ENCODE measurements at regions not wholly inside any gene's neighbourhood (a gene's known extent, or its start where the extent isn't known, plus 50 kb on each side); places are given as distances from the start of the nearest gene placed in this dataset.

DNA sequence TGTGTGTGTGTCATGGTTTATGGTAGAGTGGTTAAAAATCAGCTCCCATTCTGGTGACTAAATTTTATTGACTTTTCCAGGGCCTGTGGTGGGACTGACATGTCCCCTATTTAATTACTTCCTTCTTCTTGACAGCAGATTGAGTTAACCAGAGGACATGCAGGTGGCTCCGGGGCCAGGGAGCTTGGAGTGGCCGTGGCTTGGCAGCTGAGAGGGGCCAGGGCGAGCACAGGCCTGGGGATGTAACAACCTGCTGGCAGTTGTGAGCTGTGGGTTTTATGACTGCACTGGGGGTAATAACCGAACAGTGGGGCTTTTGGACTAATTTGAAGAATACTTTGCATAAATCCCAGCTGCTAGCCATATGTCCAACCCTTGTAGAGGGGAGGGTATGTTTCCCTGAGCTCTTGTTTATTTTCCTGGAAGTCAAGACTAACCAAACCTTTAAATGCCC is 186.0 kb downstream of the MID1IP1 start:
- in situ Hi-C loops (cut with MboI; ENCODE audit: low sequenced_read_pairs) = no loop called here

- in situ Hi-C loops (cut with MboI; ENCODE audit: low sequenced_read_pairs) = no loop called here
These were observed 187.0 kb downstream of the MID1IP1 start for GRCh38 chrX:38988301-38988700.

DNA sequence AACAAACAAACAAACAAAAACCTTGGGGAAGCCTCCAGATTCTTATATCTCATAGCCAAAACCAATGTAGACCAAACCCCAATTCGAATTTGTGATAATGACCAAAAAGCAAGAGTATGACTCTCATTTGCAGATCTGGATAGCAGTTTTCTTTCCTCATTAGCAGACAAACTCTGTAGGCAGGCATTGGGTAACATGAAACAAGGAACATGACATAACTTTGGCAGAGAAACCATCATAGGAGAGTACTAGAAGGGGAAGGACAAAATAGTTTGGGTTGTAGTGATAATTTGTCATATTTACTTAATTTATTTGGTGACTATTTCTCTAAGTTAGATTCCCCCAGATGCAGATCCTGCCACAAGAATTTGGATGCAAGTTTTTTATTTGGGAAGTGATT is 187.8 kb downstream of the MID1IP1 start:
- in situ Hi-C loops (cut with MboI; ENCODE audit: low sequenced_read_pairs) = no loop called here

GRCh38 chrX:38991656-38992440 is 190.6 kb downstream of the MID1IP1 start:
- in situ Hi-C loops (cut with MboI; ENCODE audit: low sequenced_read_pairs) = no loop called here

DNA sequence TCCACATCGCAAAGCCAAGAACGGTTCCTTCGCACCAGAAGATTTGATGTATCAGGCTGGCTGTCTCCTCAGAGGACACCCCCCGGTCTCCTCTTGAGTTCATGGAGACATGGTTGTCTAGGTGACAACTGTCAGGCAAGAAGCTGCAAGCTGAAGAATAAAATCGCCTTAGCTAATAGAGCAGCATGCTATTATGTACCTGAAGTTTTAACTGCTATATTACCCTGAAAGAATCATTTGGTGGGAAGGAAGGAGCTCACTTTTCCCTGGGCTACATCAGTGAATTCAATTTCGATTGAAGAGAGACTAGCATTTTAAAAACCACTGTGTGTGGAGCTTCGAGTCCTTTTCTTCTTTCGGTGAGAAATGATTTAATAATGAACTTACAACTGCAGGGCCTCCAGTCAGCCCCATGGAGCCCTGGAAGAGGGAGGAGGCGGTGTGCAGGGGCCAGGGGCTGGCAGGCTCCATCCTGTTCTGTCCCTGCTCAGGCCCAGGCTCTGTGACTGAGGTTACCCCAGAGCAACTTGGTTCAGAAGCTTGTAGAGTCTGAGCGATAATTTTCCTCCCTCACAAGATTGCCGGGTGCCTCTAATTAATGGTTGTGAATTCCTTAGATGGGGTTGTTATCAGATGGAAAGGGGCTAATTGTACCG is 191.3 kb downstream of the MID1IP1 start:
- in situ Hi-C loops (cut with MboI; ENCODE audit: low sequenced_read_pairs) = no loop called here

GRCh38 chrX:38993500-38993899 is 192.2 kb downstream of the MID1IP1 start:
- in situ Hi-C loops (cut with MboI; ENCODE audit: low sequenced_read_pairs) = no loop called here

- in situ Hi-C loops (cut with MboI; ENCODE audit: low sequenced_read_pairs) = no loop called here
These were observed 197.8 kb downstream of the MID1IP1 start for GRCh38 chrX:38999099-38999498.

DNA sequence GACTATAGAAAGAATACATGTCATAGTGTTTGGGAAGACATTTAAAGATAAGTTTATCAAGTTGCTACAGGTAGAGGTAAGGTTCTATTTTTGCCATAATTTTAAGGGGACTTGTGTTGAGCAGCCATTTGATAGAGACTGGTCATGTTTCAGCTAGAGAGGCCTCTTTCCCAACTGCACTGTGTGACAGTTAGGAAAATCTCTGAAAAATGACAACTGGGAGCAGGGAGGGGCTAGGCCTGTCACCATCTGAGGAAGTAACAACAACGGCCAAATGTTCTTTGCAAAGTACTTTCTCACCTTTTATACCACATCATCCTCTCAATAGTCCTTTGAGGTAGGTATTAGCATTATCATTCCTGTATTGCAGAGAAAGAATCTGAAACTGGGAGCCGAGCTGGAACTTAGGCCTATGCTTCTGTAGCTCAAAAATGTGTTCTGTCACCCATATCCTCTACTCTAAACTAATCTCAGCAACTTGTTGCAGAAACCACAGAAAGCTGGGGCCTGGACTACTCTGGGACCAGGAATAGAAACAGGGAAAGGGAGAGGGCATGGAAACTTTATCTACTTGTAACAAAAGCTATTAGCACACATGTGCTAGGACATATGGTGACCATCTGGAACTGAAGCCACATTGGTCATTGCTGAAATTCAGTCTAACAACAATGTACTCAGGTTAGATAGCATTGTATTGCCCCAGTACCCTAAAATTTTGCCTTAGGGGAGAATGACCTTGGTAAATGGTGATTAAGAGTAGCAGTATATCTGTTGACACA is 198.9 kb downstream of the MID1IP1 start:
- in situ Hi-C loops (cut with MboI; ENCODE audit: low sequenced_read_pairs) = no loop called here

GRCh38 chrX:39000802-39001201 is 199.5 kb downstream of the MID1IP1 start:
- in situ Hi-C loops (cut with MboI; ENCODE audit: low sequenced_read_pairs) = no loop called here

GRCh38 chrX:39002466-39002865 is 201.2 kb downstream of the MID1IP1 start:
- in situ Hi-C loops (cut with MboI; ENCODE audit: low sequenced_read_pairs) = no loop called here

GRCh38 chrX:39008549-39008948 is 207.3 kb downstream of the MID1IP1 start:
- in situ Hi-C loops (cut with MboI; ENCODE audit: low sequenced_read_pairs) = no loop called here

DNA sequence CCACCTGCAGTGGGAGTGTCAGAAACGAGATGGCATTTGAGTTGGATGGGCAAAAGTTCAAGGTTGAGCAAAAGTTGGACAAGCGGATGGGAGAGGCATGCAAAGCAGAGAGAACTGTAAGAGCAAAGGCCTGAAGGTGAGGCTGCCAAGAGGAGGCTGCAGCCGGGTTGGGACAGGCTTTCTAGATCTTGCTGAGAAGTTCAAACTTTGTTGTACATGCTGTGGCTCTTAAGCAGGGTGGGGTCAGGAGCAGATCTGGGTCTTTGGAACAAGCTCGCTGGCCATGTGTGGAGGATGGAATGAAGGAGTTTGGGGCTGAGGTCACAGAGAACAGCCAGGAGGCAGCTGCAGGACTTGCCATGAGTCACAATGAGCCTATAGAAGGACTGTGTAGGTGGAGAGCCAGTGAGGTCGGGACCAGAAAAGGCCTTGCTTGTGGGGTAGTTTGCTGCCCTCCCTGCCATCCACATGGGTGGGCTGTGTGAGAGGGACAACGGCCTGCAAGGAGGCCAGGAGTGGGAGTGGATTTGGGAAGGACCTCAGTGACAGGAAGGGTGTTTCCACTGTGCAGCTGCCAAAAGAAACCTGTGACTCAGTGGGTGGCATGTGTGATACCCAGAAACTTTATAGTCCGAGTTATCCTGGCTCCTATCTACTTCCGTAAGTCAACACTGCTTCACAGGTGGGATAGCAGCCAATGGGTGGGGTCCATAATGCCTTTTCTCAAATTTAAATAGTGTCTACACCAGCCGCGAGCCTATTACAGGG is 210.4 kb downstream of the MID1IP1 start:
- in situ Hi-C loops (cut with MboI; ENCODE audit: low sequenced_read_pairs) = no loop called here

DNA sequence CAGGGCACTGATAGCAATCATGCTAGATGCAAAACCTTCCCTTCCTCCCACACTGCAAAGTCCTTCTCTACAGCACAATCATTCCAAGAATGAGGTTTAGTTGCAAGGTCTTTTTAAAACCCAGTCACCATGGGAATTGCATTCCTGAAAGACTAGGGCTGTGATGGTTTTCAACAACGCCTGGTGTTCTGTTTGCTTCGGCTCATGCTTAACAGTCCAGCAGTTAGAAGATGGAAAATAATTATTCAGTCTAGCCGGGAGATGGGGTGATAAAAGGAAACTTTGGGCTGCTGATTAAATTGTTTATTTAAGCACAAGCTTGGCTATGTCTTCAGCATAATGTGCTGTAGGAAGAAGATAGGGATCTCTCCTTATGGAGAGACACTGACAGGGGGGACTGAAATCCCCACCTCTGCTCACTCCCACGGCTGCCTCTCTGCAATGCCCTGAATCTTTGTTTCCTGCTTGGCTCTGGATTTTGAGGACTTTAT is 211.4 kb downstream of the MID1IP1 start:
- in situ Hi-C loops (cut with MboI; ENCODE audit: low sequenced_read_pairs) = no loop called here

GRCh38 chrX:39016556-39016955 is 215.3 kb downstream of the MID1IP1 start:
- in situ Hi-C loops (cut with MboI; ENCODE audit: low sequenced_read_pairs) = no loop called here

DNA sequence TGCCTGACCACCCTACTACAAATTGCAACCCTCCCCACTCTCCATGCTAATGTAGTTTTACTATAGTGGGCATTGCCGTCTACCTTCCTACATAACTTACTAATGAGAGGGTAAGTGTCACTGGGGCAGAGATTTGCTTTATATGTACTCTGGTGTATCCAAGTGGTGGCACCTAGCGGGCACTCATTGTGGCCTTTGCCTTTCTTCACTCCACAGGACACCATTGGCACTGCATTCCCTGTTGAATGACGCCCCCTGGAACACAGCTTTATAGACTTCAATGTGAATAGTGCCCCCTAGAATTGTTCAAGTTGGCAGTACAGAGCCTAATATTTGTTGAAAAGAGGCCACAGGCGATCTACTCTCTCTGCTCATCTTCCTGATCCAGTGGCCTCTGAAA is 215.8 kb downstream of the MID1IP1 start:
- in situ Hi-C loops (cut with MboI; ENCODE audit: low sequenced_read_pairs) = no loop called here

- in situ Hi-C loops (cut with MboI; ENCODE audit: low sequenced_read_pairs) = no loop called here
These were observed 216.5 kb downstream of the MID1IP1 start for GRCh38 chrX:39017716-39018115.

- in situ Hi-C loops (cut with MboI; ENCODE audit: low sequenced_read_pairs) = no loop called here
These were observed 217.3 kb downstream of the MID1IP1 start for GRCh38 chrX:39018541-39018940.

DNA sequence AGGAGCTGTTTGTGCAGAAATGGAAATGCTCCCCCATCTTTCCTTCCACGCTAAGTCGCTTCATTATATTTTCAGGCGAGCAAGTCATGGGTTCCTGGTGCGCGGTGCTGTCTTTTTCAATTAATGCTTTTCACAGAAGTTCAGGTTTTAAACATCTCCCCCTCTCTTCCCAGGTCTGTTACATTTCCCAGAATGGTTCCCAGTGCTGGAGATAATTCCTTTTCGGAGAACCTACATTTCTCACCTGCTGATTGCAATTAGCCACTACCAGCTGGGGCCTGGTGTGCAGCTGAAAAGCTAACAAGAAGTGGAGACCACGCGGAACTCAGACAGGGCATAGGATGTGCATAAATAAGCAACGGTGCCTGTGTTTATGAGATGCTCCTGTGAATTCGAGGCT is 217.8 kb downstream of the MID1IP1 start:
- in situ Hi-C loops (cut with MboI; ENCODE audit: low sequenced_read_pairs) = no loop called here

DNA sequence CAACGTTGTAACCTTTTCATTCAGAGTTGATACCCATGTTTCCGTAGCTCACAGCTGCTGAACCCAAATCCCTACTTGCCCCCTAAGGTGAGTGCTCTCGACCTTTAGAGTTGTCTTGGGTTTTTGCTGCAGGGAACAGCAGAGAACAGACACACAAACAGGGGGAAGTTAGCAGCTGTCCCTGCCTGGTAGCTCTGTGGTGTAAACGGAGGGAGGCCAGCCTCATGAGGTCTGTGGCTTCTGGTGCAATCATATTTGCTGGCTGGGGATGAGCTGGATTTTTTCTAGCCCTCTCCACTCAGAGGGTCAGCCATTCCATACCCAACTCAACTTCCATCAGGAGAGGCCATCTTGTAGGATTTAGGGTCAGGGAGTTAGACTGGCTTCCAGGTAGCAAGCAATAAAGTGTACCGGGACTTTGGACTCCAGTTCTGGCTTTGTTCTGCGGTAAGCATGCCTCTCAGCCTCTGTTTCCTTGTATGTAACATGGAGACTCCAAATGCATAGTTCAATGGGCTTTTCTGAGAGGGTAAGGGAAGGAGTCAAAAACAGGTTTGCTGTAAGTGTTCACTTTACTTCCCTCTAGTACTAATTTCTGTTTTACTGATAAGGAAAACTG is 218.9 kb downstream of the MID1IP1 start:
- in situ Hi-C loops (cut with MboI; ENCODE audit: low sequenced_read_pairs) = no loop called here

- in situ Hi-C loops (cut with MboI; ENCODE audit: low sequenced_read_pairs) = no loop called here
These were observed 220.8 kb downstream of the MID1IP1 start for GRCh38 chrX:39022106-39022505.

Data from HL-60/S4 treated with retinoic acid at 250 ng/mL for 4 days and 3 days (cell line).